Ishikawa (cell line): ENCODE measurements at regions not wholly inside any gene's neighbourhood (a gene's known extent, or its start where the extent isn't known, plus 50 kb on each side); places are given as distances from the start of the nearest gene placed in this dataset.

Experiments
- CEBPB ChIP-seq: IDR thresholded peaks from 2 replicates; pipeline ENCODE4 v1.6.1; 2012
- CREB1 ChIP-seq: IDR thresholded peaks from 2 replicates; pipeline ENCODE4 v1.6.1; 2012; ENCODE audit warnings: low read depth
- EGR1 ChIP-seq: IDR thresholded peaks from 2 replicates; pipeline ENCODE4 v1.6.1; 2012
- EP300 ChIP-seq: IDR thresholded peaks from 2 replicates; pipeline ENCODE4 v1.6.1; 2012; ENCODE audit warnings: borderline replicate concordance
- FOXM1 ChIP-seq: IDR thresholded peaks from 2 replicates; pipeline ENCODE4 v1.6.1; 2012; ENCODE audit warnings: low read depth, borderline replicate concordance
- NFIC ChIP-seq: IDR thresholded peaks from 2 replicates; pipeline ENCODE4 v1.6.1; 2012
- RAD21 ChIP-seq: IDR thresholded peaks from 2 replicates; pipeline ENCODE4 v1.6.1; 2012; ENCODE audit warnings: low read depth
- TAF1 ChIP-seq: IDR thresholded peaks from 2 replicates; pipeline ENCODE4 v1.6.1; 2012; ENCODE audit warnings: low read depth, mild to moderate bottlenecking
- TCF12 ChIP-seq: IDR thresholded peaks from 2 replicates; pipeline ENCODE4 v1.6.1; 2012; ENCODE audit warnings: low read depth
- TEAD4 ChIP-seq: IDR thresholded peaks from 2 replicates; pipeline ENCODE4 v1.6.1; 2012
- YY1 ChIP-seq: IDR thresholded peaks from 2 replicates; pipeline ENCODE4 v1.6.1; 2012; ENCODE audit warnings: low read depth
- ZBTB7A ChIP-seq: IDR thresholded peaks from 2 replicates; pipeline ENCODE4 v1.6.1; 2012; ENCODE audit warnings: low read depth
- TF ChIP-seq, protein P1 (sequence below): IDR thresholded peaks from 2 replicates; pipeline ENCODE4 v1.6.1; 2012
- TF ChIP-seq, protein P2 (sequence below): IDR thresholded peaks from 2 replicates; pipeline ENCODE4 v1.6.1; 2012
- TF ChIP-seq, protein P3 (sequence below): IDR thresholded peaks from 2 replicates; pipeline ENCODE4 v1.6.1; 2012; ENCODE audit warnings: low read depth, mild to moderate bottlenecking

DNA sequence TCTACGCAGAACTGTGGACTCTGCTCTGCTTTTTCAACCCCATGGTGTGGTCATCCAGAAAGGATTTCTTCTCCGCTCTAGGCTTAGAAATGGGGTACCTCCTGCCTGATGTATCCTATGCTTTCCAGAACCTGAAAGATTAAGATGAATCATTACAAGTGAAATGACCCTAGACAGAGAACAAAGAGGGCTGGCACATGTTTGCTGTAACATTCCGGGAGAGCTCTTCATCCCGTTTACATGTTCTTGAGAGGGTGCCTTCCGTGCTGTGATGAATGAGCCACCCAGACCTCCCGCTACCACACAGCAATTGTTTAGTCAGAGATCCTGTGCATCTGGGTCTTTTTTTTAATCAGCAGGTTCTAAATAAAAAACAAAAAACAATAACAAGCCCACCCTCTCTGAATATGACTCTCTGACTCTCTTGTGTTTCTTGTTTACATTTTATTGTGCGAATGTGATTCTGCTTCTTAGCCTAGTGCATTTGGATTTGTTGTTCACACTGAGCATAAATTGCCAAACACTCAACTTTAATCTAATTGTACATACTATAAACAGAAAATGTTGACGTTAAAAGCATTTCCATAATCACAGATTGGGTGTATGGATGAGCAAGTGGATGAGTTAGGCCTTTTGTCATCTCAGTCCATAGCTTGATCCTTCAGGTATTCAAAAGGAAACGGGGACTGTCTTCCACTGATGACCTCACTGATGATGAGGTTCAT is 87.1 kb downstream of the GPR88 start:
- TF ChIP-seq, protein P1, sequence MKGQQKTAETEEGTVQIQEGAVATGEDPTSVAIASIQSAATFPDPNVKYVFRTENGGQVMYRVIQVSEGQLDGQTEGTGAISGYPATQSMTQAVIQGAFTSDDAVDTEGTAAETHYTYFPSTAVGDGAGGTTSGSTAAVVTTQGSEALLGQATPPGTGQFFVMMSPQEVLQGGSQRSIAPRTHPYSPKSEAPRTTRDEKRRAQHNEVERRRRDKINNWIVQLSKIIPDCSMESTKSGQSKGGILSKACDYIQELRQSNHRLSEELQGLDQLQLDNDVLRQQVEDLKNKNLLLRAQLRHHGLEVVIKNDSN: no peak
- no peak for TF ChIP-seq CREB1
- TF ChIP-seq FOXM1: no peak
- TF ChIP-seq RAD21: no peak
- no peak for TF ChIP-seq TAF1
- TF ChIP-seq TCF12: no peak
- no peak for TF ChIP-seq ZBTB7A
- TF ChIP-seq, protein P2, sequence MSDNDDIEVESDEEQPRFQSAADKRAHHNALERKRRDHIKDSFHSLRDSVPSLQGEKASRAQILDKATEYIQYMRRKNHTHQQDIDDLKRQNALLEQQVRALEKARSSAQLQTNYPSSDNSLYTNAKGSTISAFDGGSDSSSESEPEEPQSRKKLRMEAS: no peak
- TF ChIP-seq NFIC: no peak
- TF ChIP-seq TEAD4: no peak
- TF ChIP-seq EGR1: no peak
- TF ChIP-seq YY1: no peak
- no peak for TF ChIP-seq CEBPB
- TF ChIP-seq, protein P3, sequence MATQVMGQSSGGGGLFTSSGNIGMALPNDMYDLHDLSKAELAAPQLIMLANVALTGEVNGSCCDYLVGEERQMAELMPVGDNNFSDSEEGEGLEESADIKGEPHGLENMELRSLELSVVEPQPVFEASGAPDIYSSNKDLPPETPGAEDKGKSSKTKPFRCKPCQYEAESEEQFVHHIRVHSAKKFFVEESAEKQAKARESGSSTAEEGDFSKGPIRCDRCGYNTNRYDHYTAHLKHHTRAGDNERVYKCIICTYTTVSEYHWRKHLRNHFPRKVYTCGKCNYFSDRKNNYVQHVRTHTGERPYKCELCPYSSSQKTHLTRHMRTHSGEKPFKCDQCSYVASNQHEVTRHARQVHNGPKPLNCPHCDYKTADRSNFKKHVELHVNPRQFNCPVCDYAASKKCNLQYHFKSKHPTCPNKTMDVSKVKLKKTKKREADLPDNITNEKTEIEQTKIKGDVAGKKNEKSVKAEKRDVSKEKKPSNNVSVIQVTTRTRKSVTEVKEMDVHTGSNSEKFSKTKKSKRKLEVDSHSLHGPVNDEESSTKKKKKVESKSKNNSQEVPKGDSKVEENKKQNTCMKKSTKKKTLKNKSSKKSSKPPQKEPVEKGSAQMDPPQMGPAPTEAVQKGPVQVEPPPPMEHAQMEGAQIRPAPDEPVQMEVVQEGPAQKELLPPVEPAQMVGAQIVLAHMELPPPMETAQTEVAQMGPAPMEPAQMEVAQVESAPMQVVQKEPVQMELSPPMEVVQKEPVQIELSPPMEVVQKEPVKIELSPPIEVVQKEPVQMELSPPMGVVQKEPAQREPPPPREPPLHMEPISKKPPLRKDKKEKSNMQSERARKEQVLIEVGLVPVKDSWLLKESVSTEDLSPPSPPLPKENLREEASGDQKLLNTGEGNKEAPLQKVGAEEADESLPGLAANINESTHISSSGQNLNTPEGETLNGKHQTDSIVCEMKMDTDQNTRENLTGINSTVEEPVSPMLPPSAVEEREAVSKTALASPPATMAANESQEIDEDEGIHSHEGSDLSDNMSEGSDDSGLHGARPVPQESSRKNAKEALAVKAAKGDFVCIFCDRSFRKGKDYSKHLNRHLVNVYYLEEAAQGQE: no peak
- TF ChIP-seq EP300: no peak

DNA sequence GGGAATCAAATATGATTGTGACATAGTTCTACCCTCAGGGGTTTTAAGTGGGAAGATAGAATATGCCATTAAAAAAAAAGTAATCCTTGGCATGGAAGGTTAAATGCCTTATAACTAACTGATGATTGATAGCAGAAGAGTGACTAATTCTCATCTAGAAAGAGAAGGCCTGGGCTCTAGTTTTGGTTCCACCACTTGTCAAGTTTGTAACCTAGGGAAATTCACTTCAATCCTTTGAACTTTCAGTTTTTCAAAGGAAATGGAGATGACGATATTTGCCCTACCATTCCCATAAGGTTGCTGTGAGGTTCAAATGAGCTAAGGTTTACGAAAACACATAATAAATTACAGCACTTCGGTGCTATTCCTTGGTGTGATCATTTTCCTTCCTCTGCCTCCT is 88.5 kb downstream of the GPR88 start:
- TF ChIP-seq TEAD4 (no peak), ZBTB7A (no peak), EP300 (no peak), TAF1 (no peak)
- TF ChIP-seq, protein P2: no peak

DNA sequence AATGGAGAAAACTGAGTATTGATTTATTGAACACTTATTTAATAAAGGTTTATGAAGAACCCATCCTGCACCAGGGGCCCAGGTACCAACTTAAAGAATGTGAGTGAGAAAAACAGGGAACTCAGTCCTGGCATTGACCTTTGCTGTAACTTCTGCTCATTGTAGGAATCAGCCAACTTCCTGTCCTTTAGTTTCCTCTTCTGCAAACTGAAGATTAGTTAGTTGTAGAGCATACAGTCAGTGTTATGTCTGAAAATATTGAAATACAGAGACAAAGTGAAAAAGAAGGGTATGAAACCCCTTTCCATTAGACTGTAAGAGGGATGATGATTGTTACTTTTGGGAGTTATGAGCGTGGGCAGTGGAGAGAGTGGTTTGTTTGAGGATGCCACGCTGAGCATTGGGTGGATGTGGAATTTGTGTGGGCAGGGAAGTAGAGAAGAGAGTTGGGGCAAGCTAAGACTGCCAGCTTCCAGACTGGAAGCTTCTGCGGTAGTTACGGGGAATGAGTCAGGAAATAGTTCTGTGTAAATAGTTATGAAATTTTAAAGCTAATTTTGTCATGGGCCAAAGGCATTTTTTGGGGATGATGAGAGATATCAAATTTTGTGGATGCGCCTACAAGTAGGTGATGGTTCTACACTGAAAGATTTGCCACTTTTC is 89.2 kb downstream of the GPR88 start:
- TF ChIP-seq EP300 (no peak), TAF1 (no peak), CEBPB (no peak), EGR1 (no peak), YY1 (no peak), TCF12 (no peak), TEAD4 (no peak), FOXM1 (no peak), ZBTB7A (no peak), CREB1 (no peak), RAD21 (no peak), NFIC (no peak)
- TF ChIP-seq, protein P2: no peak
- TF ChIP-seq, protein P1: no peak
- TF ChIP-seq, protein P3: no peak

DNA sequence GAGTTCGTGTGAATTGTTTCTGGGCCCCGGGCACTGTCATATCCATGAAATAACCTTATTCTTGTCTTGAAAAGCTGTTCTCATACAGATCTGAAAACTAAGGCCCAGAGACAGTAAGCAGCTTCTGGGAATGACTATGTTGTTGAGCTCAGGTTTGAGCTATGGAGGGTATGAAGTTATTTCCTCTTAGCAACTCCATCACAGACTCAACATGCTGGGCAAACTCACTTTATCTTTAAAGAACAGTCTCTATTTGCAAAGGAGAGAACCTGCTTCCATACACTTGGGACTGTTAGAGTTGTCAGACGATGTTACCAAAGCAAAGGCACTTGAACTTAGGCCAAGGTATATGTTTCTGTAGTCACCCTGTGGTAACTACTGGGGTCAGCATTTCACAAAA is 90.0 kb downstream of the GPR88 start:
- TF ChIP-seq, protein P2: no peak
- TF ChIP-seq EP300 (no peak), TAF1 (no peak), CREB1 (no peak), TCF12 (no peak), ZBTB7A (no peak), YY1 (no peak), EGR1 (no peak), FOXM1 (no peak), RAD21 (no peak), NFIC (no peak), TEAD4 (no peak), CEBPB (no peak)
- TF ChIP-seq, protein P1: no peak
- TF ChIP-seq, protein P3: no peak
